ENCODE measurements at regions not wholly inside any gene's neighbourhood (a gene's known extent, or its start where the extent isn't known, plus 50 kb on each side); places are given as distances from the start of the nearest gene placed in this dataset.
"Not testable (repeated sequence)": the region's sequence is repeated elsewhere in the genome, so short reads cannot be mapped to it uniquely, and the experiment has no call there.

- DNase-seq (ENCODE audit: low spot score), result no peak
These were observed 156.3 kb downstream of the VSIG4 start for GRCh38 chrX:65883556-65883955.

GRCh38 chrX:65879977-65880799 is 159.7 kb downstream of the VSIG4 start:
- DNase-seq (ENCODE audit: low spot score), result no peak

GRCh38 chrX:65878456-65878855 is 161.4 kb downstream of the VSIG4 start:
- DNase-seq (ENCODE audit: low spot score), result no peak

- no peak for DNase-seq (ENCODE audit: low spot score)
These were observed 161.9 kb downstream of the VSIG4 start for GRCh38 chrX:65877953-65878352.

GRCh38 chrX:65875614-65876013 is 164.3 kb downstream of the VSIG4 start:
- not testable (repeated sequence) for DNase-seq (ENCODE audit: low spot score)

GRCh38 chrX:65874765-65875164 is 165.1 kb downstream of the VSIG4 start:
- no peak for DNase-seq (ENCODE audit: low spot score)

GRCh38 chrX:65874110-65874509 is 165.8 kb downstream of the VSIG4 start:
- DNase-seq (ENCODE audit: low spot score), result no peak

GRCh38 chrX:65873385-65873784 is 166.5 kb downstream of the VSIG4 start:
- no peak for DNase-seq (ENCODE audit: low spot score)

GRCh38 chrX:65871671-65872311 is 168.1 kb downstream of the VSIG4 start:
- peak; percentile 1 for DNase-seq (ENCODE audit: low spot score)

GRCh38 chrX:65870544-65870943 is 169.3 kb downstream of the VSIG4 start:
- DNase-seq (ENCODE audit: low spot score), result not testable (repeated sequence)

- DNase-seq (ENCODE audit: low spot score), result no peak
These were observed 173.1 kb downstream of the VSIG4 start for GRCh38 chrX:65866773-65867172.

GRCh38 chrX:65866146-65866545 is 173.7 kb downstream of the VSIG4 start:
- no peak for DNase-seq (ENCODE audit: low spot score)

- no peak for DNase-seq (ENCODE audit: low spot score)
These were observed 177.2 kb downstream of the VSIG4 start for GRCh38 chrX:65862638-65863037.

- DNase-seq (ENCODE audit: low spot score), result no peak
These were observed 180.6 kb downstream of the VSIG4 start for GRCh38 chrX:65859299-65859698.

GRCh38 chrX:65854437-65854836 is 185.4 kb downstream of the VSIG4 start:
- not testable (repeated sequence) for DNase-seq (ENCODE audit: low spot score)

GRCh38 chrX:65851306-65851705 is 183.9 kb downstream of the MSN start:
- not testable (repeated sequence) for DNase-seq (ENCODE audit: low spot score)

- not testable (repeated sequence) for DNase-seq (ENCODE audit: low spot score)
These were observed 183.4 kb downstream of the MSN start for GRCh38 chrX:65850821-65851220.

GRCh38 chrX:65846974-65847373 is 179.5 kb downstream of the MSN start:
- DNase-seq (ENCODE audit: low spot score), result no peak

GRCh38 chrX:65841263-65841662 is 173.8 kb downstream of the MSN start:
- no peak for DNase-seq (ENCODE audit: low spot score)

- DNase-seq (ENCODE audit: low spot score), result no peak
These were observed 171.2 kb downstream of the MSN start for GRCh38 chrX:65838674-65839073.

GRCh38 chrX:65837875-65838549 is 170.6 kb downstream of the MSN start:
- no peak for DNase-seq (ENCODE audit: low spot score)

GRCh38 chrX:65831268-65831667 is 163.8 kb downstream of the MSN start:
- DNase-seq (ENCODE audit: low spot score), result no peak

GRCh38 chrX:65828599-65828998 is 161.1 kb downstream of the MSN start:
- DNase-seq (ENCODE audit: low spot score), result no peak

All from SK-N-DZ (cell line).